Lower leg skin (tissue), 3 donors: ENCODE measurements at regions not wholly inside any gene's neighbourhood (a gene's known extent, or its start where the extent isn't known, plus 50 kb on each side); places are given as distances from the start of the nearest gene placed in this dataset.

Experiments used
- POLR2A ChIP-seq, 2 donors: fragments of 450-650 bp; IDR thresholded peaks; one replicate each; pipeline ENCODE4 v1.6.1; 2016 to 2017; ENCODE audit warnings: antibody characterized with exemption in 2 of 2, mild to moderate bottlenecking in 1 of 2, moderate library complexity in 1 of 2
- TF ChIP-seq, protein P1 (sequence below), 3 donors: fragments of 450-650 bp; IDR thresholded peaks; one replicate each; pipeline ENCODE4 v1.5.1; 2016; ENCODE audit warnings: antibody characterized with exemption in 3 of 3, mild to moderate bottlenecking in 3 of 3, moderate library complexity in 2 of 3

DNA sequence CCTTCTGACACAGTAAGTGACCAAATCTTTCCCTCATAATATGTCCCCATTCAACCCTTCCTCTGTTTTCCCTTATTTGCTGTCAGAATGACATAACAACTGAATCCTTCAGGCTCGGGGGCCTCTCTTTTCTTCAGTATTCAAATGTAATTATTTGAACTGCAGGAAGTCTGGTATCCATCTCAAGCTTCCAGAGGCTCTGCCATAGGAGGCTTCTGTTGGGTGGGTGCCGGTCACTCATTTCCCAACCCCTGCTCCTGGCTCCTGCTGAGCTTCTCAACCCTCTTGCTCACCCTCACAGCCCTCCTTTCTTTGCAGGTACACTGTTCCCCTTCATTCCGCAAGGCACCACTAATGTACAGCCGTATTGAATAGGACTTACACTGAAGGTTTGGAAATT, 151.8 kb upstream of the MAP3K1 start:
- TF ChIP-seq, protein P1, sequence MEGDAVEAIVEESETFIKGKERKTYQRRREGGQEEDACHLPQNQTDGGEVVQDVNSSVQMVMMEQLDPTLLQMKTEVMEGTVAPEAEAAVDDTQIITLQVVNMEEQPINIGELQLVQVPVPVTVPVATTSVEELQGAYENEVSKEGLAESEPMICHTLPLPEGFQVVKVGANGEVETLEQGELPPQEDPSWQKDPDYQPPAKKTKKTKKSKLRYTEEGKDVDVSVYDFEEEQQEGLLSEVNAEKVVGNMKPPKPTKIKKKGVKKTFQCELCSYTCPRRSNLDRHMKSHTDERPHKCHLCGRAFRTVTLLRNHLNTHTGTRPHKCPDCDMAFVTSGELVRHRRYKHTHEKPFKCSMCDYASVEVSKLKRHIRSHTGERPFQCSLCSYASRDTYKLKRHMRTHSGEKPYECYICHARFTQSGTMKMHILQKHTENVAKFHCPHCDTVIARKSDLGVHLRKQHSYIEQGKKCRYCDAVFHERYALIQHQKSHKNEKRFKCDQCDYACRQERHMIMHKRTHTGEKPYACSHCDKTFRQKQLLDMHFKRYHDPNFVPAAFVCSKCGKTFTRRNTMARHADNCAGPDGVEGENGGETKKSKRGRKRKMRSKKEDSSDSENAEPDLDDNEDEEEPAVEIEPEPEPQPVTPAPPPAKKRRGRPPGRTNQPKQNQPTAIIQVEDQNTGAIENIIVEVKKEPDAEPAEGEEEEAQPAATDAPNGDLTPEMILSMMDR (IDR thresholded peaks at IDR 0.05) = no peak
- no peak for TF ChIP-seq POLR2A (IDR thresholded peaks at IDR 0.05)
